K562 (cell line): ENCODE measurements at regions not wholly inside any gene's neighbourhood (a gene's known extent, or its start where the extent isn't known, plus 50 kb on each side); places are given as distances from the start of the nearest gene placed in this dataset.

Experiments used
- ATAC-seq: fragments of 200-7000 bp; cut with Tn5 transposase; 3 replicates; pipeline ENCODE4 v1.9.1; 2020; ENCODE audit warnings: moderate library complexity
- BruUV-seq: library from RNA; stranded (reverse); fragments of 400-500 nt; replicated peaks from 2 replicates; lab custom pipeline; 2021; lab: Mats Ljungman, UMichigan
- CTCF ChIA-PET: fragments of 300-600 bp; formaldehyde crosslinking; extraction: SDS; loops from one replicate; lab custom pipeline; 2021; ENCODE audit warnings: low intra/inter-chr PET ratio; lab: Yijun Ruan, JAX
- POLR2A ChIA-PET: fragments of 300-600, 350-650 bp; sonication (Branson Sonifier 250); formaldehyde crosslinking; extraction: SDS; loops from one replicate; lab custom pipeline; 2021; ENCODE audit warnings: antibody characterized with exemption, inconsistent platforms; lab: Yijun Ruan, JAX
- DNase-seq, 4 experiments: peaks; one replicate each; pipeline versions ENCODE4 v3.0.0 to v3.0.0-alpha.2; 2011 to 2018; ENCODE audit warnings: low spot score in 3 of 4, mixed read lengths in 3 of 4; ENCODE audit errors: extremely low read depth in 1 of 4
- FAIRE-seq: peaks from 2 replicates; lab custom pipeline; 2011; peaks lifted over from hg19 to GRCh38; lab: Jason Lieb, UNC
- H2AFZ ChIP-seq: 2 replicates; pipeline ENCODE4 v1.6.0; 2011; ENCODE audit warnings: low read depth, low read length, control low read depth, inconsistent platforms
- H3K27ac ChIP-seq: fragments of 200-600 bp; 3 replicates; pipeline ENCODE4 v1.8.0; 2011; ENCODE audit warnings: low read depth, mild to moderate bottlenecking, control low read depth, inconsistent platforms, low read length, moderate library complexity, mixed read lengths; ENCODE audit errors: extremely low read depth
- H3K27me3 ChIP-seq, 2 experiments: fragments of 300-600 bp in 1 of 2; 2 replicates in 1 of 2; 3 replicates in 1 of 2; pipeline versions ENCODE4 v1.6.0 to v1.8.0; 2011; ENCODE audit warnings: inconsistent platforms in 2 of 2, low read length in 2 of 2, mild to moderate bottlenecking in 1 of 2, mixed read lengths in 1 of 2, moderate library complexity in 1 of 2; ENCODE audit not compliant: control insufficient read depth in 2 of 2, insufficient read depth in 2 of 2
- H3K36me3 ChIP-seq: fragments of 300-600 bp; 3 replicates; pipeline ENCODE4 v1.8.0; 2011; ENCODE audit warnings: mild to moderate bottlenecking, low read length, inconsistent platforms; ENCODE audit not compliant: control insufficient read depth, insufficient read depth
- H3K4me1 ChIP-seq, 2 experiments: fragments of 200-600 bp in 1 of 2; replicated peaks in 1 of 2; 2 replicates in 1 of 2; 3 replicates in 1 of 2; pipeline versions ENCODE4 v1.5.1 to v1.8.0; 2011; ENCODE audit warnings: inconsistent platforms in 2 of 2, low read length in 2 of 2, mild to moderate bottlenecking in 1 of 2, mixed read lengths in 1 of 2, moderate library complexity in 1 of 2; ENCODE audit not compliant: control insufficient read depth in 2 of 2, insufficient read depth in 2 of 2
- H3K4me2 ChIP-seq: 2 replicates; pipeline ENCODE4 v1.6.1; 2011; ENCODE audit warnings: low read length, control low read depth, inconsistent platforms, mixed read lengths; ENCODE audit not compliant: insufficient read depth
- H3K4me3 ChIP-seq: fragments of 200-600 bp; sonication (generic), shearing (Covaris generic); 2 replicates; pipeline ENCODE4 v1.5.1; 2016; ENCODE audit warnings: control low read depth, inconsistent platforms
- H3K79me2 ChIP-seq: fragments of 200-600 bp; 3 replicates; pipeline ENCODE4 v1.8.0; 2011; ENCODE audit warnings: low read length, inconsistent platforms; ENCODE audit not compliant: control insufficient read depth, insufficient read depth
- H3K9ac ChIP-seq, 2 experiments: 2 replicates each; pipeline versions ENCODE4 v1.6.0 to v1.6.1; 2011; ENCODE audit warnings: low read depth in 2 of 2, low read length in 2 of 2, control low read depth in 1 of 2, inconsistent platforms in 1 of 2, mild to moderate bottlenecking in 1 of 2, mixed read lengths in 1 of 2; ENCODE audit not compliant: insufficient read depth in 1 of 2
- H3K9me1 ChIP-seq: one replicate; pipeline ENCODE4 v1.6.0; 2011; ENCODE audit warnings: inconsistent platforms, mild to moderate bottlenecking, low read length, moderate library complexity; ENCODE audit not compliant: control insufficient read depth, insufficient read depth
- H3K9me3 ChIP-seq: replicated peaks from 2 replicates; pipeline ENCODE4 v1.5.1; 2011; ENCODE audit warnings: low read depth, low read length, inconsistent platforms; ENCODE audit not compliant: control insufficient read depth, insufficient read depth
- H4K20me1 ChIP-seq: replicated peaks from 2 replicates; pipeline ENCODE4 v1.6.1; 2011; ENCODE audit warnings: low read length, inconsistent platforms, mixed read lengths; ENCODE audit not compliant: control insufficient read depth, insufficient read depth
- CBFB ChIP-seq: sonication (generic); formaldehyde crosslinking; IDR thresholded peaks from 2 replicates; pipeline ENCODE4 v1.4.0; 2020; ENCODE audit warnings: mild to moderate bottlenecking, missing genetic modification reagents
- FOXA1 ChIP-seq: fragments of 450-650 bp; IDR thresholded peaks from 2 replicates; pipeline ENCODE4 v1.6.1; 2016; ENCODE audit warnings: mild to moderate bottlenecking, borderline replicate concordance
- HBP1 ChIP-seq: fragments of 450-650 bp; formaldehyde crosslinking; IDR thresholded peaks from 2 replicates; pipeline ENCODE4 v1.4.0; 2022; ENCODE audit warnings: missing genetic modification characterization
- NFIX ChIP-seq: fragments of 250-450 bp; sonication (Bioruptor Pico); IDR thresholded peaks from 2 replicates; pipeline ENCODE4 v1.4.0; 2020; ENCODE audit warnings: low read depth, mild to moderate bottlenecking, moderate library complexity
- PYGO2 ChIP-seq: fragments of 450-650 bp; IDR thresholded peaks from 2 replicates; pipeline ENCODE4 v1.6.1; 2016; ENCODE audit warnings: mild to moderate bottlenecking, missing genetic modification characterization, moderate library complexity, missing compliant biosample characterization
- SMAD4 ChIP-seq: fragments of 250-450 bp; sonication (Bioruptor Pico); conservative IDR thresholded peaks from 2 replicates; pipeline ENCODE4 v1.8.0; 2021; ENCODE audit warnings: inconsistent platforms, mild to moderate bottlenecking, moderate library complexity
- SMARCA4 ChIP-seq: fragments of 450-650 bp; IDR thresholded peaks from 2 replicates; pipeline ENCODE4 v1.6.1; 2016
- SMC3 ChIP-seq: conservative IDR thresholded peaks from 2 replicates; pipeline ENCODE4 v1.6.1; 2011; ENCODE audit warnings: low read depth, low read length, improper control_type of control experiment; ENCODE audit not compliant: insufficient read depth
- ZNF133 ChIP-seq: fragments of 250-450 bp; sonication (Bioruptor Pico); IDR thresholded peaks from 2 replicates; pipeline ENCODE4 v1.4.0; 2020; ENCODE audit warnings: mild to moderate bottlenecking
- ZNF398 ChIP-seq: fragments of 250-450 bp; sonication (Bioruptor Pico); IDR thresholded peaks from 2 replicates; pipeline ENCODE4 v1.8.0; 2021; ENCODE audit warnings: moderate library complexity, mild to moderate bottlenecking, inconsistent platforms
- ZNF449 ChIP-seq: fragments of 250-450 bp; sonication (Bioruptor Pico); IDR thresholded peaks from 2 replicates; pipeline ENCODE4 v1.8.0; 2022; ENCODE audit warnings: moderate library complexity, mild to moderate bottlenecking, inconsistent platforms
- ZNF76 ChIP-seq: fragments of 250-450 bp; sonication (Bioruptor Pico); IDR thresholded peaks from 2 replicates; pipeline ENCODE4 v1.4.0; 2020; ENCODE audit warnings: mild to moderate bottlenecking, moderate library complexity, borderline replicate concordance
- in situ Hi-C: fragments of 300-500 bp; cut with MboI; formaldehyde crosslinking; loops from 4 replicates; pipeline ENCODE4 v1.15.0; 2018; ENCODE audit warnings: inconsistent platforms, mixed read lengths
- intact Hi-C: fragments of 100-400 bp; cut with micrococcal nuclease; formaldehyde crosslinking; loops from 2 replicates; pipeline ENCODE4 v1.14.2; 2022

GRCh38 chr4:151833174-151833573 is 72.4 kb upstream of the GATB start:
- CTCF ChIA-PET = no interaction called here
- POLR2A ChIA-PET = no interaction called here
- H3K4me1 ChIP-seq = no peaks in the 10 kb centered on the region
- intact Hi-C loops = no loop called here
- H3K79me2 ChIP-seq = no peaks in the 10 kb centered on the region
- in situ Hi-C loops = no loop called here
- no peak for ATAC-seq
- no peak overlapping the region for H2AFZ ChIP-seq
- no peak for FAIRE-seq
- no peak overlapping the region for H3K4me3 ChIP-seq
- TF ChIP-seq ZNF449 (CRISPR knock-in tag) (no peak), SMAD4 (no peak), SMARCA4 (no peak), ZNF76 (CRISPR knock-in tag) (no peak), ZNF133 (CRISPR knock-in tag) (no peak), PYGO2 (tag) (no peak), ZNF398 (CRISPR knock-in tag) (no peak), SMC3 (no peak), HBP1 (CRISPR knock-in tag) (no peak), CBFB (CRISPR knock-in tag) (no peak), FOXA1 (no peak), NFIX (CRISPR knock-in tag) (no peak)
- H3K9me1 ChIP-seq = no peaks in the 10 kb centered on the region
- H3K27me3 ChIP-seq = peaks cover 0 to 2% of the 10 kb centered on the region in 2 experiments; a peak in 2 of 5 replicates
- H3K9ac ChIP-seq = no peak overlapping the region
- H4K20me1 ChIP-seq = no peaks in the 10 kb centered on the region
- no TSS peak for BruUV-seq
- no peaks in the 10 kb centered on the region for H3K36me3 ChIP-seq
- no peak overlapping the region for H3K27ac ChIP-seq
- no peak for DNase-seq
- no peaks in the 10 kb centered on the region for H3K9me3 ChIP-seq
- no peak overlapping the region for H3K4me2 ChIP-seq
